T-cell (primary cell): ENCODE measurements at regions not wholly inside any gene's neighbourhood (a gene's known extent, or its start where the extent isn't known, plus 50 kb on each side); places are given as distances from the start of the nearest gene placed in this dataset.

Experiments
- ATAC-seq, 4 experiments: fragments of 200-7000 bp in 3 of 4; fragments of 150-1000 bp in 1 of 4; cut with Tn5 transposase; replicated peaks in 1 of 4; 1 replicate in 3 of 4; 2 replicates in 1 of 4; pipeline ENCODE4 v1.10.0; 2021; ENCODE audit warnings: moderate library complexity in 3 of 4, mild to moderate bottlenecking in 2 of 4, moderate number of reproducible peaks in 1 of 4
- CTCF ChIA-PET, 2 donors: fragments of 300-600 bp; sonication (Branson Sonifier 250); formaldehyde crosslinking; loops; one replicate each; lab custom pipeline; 2022; ENCODE audit warnings: antibody characterized with exemption in 2 of 2; lab: Charles Lee
- POLR2A ChIA-PET, 2 donors: fragments of 300-600 bp; sonication (Branson Sonifier 250); formaldehyde crosslinking; loops; one replicate each; lab custom pipeline; 2022; ENCODE audit warnings: antibody characterized with exemption in 2 of 2; lab: Charles Lee
- DNase-seq, 35 experiments: peaks; one replicate each; pipeline versions ENCODE4 v3.0.0 to v3.0.0-alpha.2; 2013 to 2023
- H3K27ac ChIP-seq: one replicate; pipeline ENCODE4 v1.5.1; 2013; ENCODE audit warnings: low read length
- H3K27me3 ChIP-seq, 2 experiments: replicated peaks in 1 of 2; 1 replicate in 1 of 2; 2 replicates in 1 of 2; pipeline versions ENCODE4 v1.6.1 to v1.7.0; 2013; ENCODE audit warnings: low read length in 1 of 2, mixed read lengths in 1 of 2; ENCODE audit not compliant: control insufficient read depth in 2 of 2, insufficient read depth in 2 of 2; ENCODE audit errors: extremely low read depth in 1 of 2
- H3K36me3 ChIP-seq, 2 donors: 1 replicate in 1 of 2; 2 replicates in 1 of 2; pipeline versions ENCODE4 v1.6.1 to v1.7.0; 2013; ENCODE audit warnings: low read length in 1 of 2; ENCODE audit not compliant: control insufficient read depth in 2 of 2, insufficient read depth in 1 of 2; ENCODE audit errors: extremely low read depth in 1 of 2
- H3K4me1 ChIP-seq, 2 experiments: 1 replicate in 1 of 2; 2 replicates in 1 of 2; pipeline versions ENCODE4 v1.6.1 to v1.7.0; 2013; ENCODE audit warnings: low read length in 2 of 2, mixed read lengths in 1 of 2; ENCODE audit not compliant: insufficient read depth in 2 of 2, control insufficient read depth in 1 of 2; ENCODE audit errors: extremely low read depth in 1 of 2
- H3K4me3 ChIP-seq, 2 donors: 1 replicate in 1 of 2; 2 replicates in 1 of 2; pipeline versions ENCODE4 v1.5.1 to v1.7.0; 2013; ENCODE audit warnings: mild to moderate bottlenecking in 2 of 2, low read length in 1 of 2, moderate library complexity in 1 of 2; ENCODE audit not compliant: control insufficient read depth in 1 of 2; ENCODE audit errors: extremely low read depth in 1 of 2
- H3K9me3 ChIP-seq: 2 replicates; pipeline ENCODE4 v1.7.0; 2013
- H3K27ac Mint-ChIP-seq, 2 donors: one replicate each; pipeline ENCODE4 v1.8.0; 2020 to 2021; ENCODE audit warnings: mild to moderate bottlenecking in 2 of 2, mixed read lengths in 2 of 2
- H3K27me3 Mint-ChIP-seq, 2 donors: one replicate each; pipeline ENCODE4 v1.8.0; 2021 to 2022; ENCODE audit warnings: mixed read lengths in 2 of 2
- H3K36me3 Mint-ChIP-seq: one replicate; pipeline ENCODE4 v1.8.0; 2021; ENCODE audit warnings: mixed read lengths
- H3K4me1 Mint-ChIP-seq, 3 donors: one replicate each; pipeline ENCODE4 v1.8.0; 2020 to 2022; ENCODE audit warnings: mixed read lengths in 3 of 3, mild to moderate bottlenecking in 1 of 3
- H3K4me3 Mint-ChIP-seq, 3 donors: one replicate each; pipeline ENCODE4 v1.8.0; 2020 to 2022; ENCODE audit warnings: mild to moderate bottlenecking in 3 of 3, mixed read lengths in 3 of 3, moderate library complexity in 3 of 3
- H3K9me3 Mint-ChIP-seq, 3 donors: one replicate each; pipeline ENCODE4 v1.8.0; 2020 to 2022; ENCODE audit warnings: mixed read lengths in 3 of 3
- WGBS: methylation state at CpG from one replicate; pipeline ENCODE4 v1.1.5; 2013; ENCODE audit warnings: missing lambda C conversion rate; ENCODE audit not compliant: insufficient coverage; 5-methylcytosine and 5-hydroxymethylcytosine counted together

GRCh38 chr6:56399672-56400263 is 152.4 kb upstream of the COL21A1 start:
- Histone ChIP-seq H3K36me3 (no peaks in the 10 kb centered on the region), H3K27me3 (no peaks in the 10 kb centered on the region), H3K27ac (no peak overlapping the region), H3K4me3 (no peak overlapping the region), H3K4me1 (no peaks in the 10 kb centered on the region), H3K9me3 (no peaks in the 10 kb centered on the region)
- Mint-ChIP-seq H3K9me3 (peaks cover 4 to 8% (median 4%) of the 10 kb centered on the region in 3 donors), H3K4me1 (no peaks in the 10 kb centered on the region), H3K27ac (no peak overlapping the region), H3K27me3 (peaks cover 0 to 4% of the 10 kb centered on the region in 2 donors), H3K36me3 (no peaks in the 10 kb centered on the region), H3K4me3 (no peak overlapping the region)
- ChIA-PET POLR2A (no interaction called here), CTCF (no interaction called here)
- 94% methylated on average over 4 of the region's 10 CpGs for WGBS
- no peak for ATAC-seq
- no peak for DNase-seq

- ChIA-PET POLR2A (interaction anchor here in 1 of 2 donors (0.5 kb wide), 1 partner anchor 138 kb away, joined by 3 read pairs; no protein-coding TSS in a partner anchor), CTCF (interaction anchor here (1.0 kb wide), 2 partner anchors 143 to 179 kb away, joined by 3 to 6 read pairs; no protein-coding TSS in a partner anchor)
- H3K27ac ChIP-seq = no peak overlapping the region
- Mint-ChIP-seq H3K27me3 (peaks cover 0 to 3% of the 10 kb centered on the region in 2 donors), H3K36me3 (no peaks in the 10 kb centered on the region), H3K27ac (no peak overlapping the region), H3K4me1 (no peaks in the 10 kb centered on the region), H3K4me3 (no peak overlapping the region), H3K9me3 (peaks cover 4 to 8% (median 4%) of the 10 kb centered on the region in 3 donors)
- H3K27me3 ChIP-seq = no peaks in the 10 kb centered on the region
- H3K4me1 ChIP-seq = no peaks in the 10 kb centered on the region
- ATAC-seq = no peak
- H3K36me3 ChIP-seq = no peaks in the 10 kb centered on the region
- H3K9me3 ChIP-seq = no peaks in the 10 kb centered on the region
- WGBS = 67% methylated on average over 1 of the region's 2 CpGs
- DNase-seq = no peak
- no peak overlapping the region for H3K4me3 ChIP-seq
Measured at GRCh38 chr6:56399250-56399671, 151.9 kb upstream of the COL21A1 start.

GRCh38 chr6:56396435-56396834 is 149.1 kb upstream of the COL21A1 start:
- Histone ChIP-seq H3K9me3 (no peaks in the 10 kb centered on the region), H3K4me3 (no peak overlapping the region), H3K27me3 (no peaks in the 10 kb centered on the region), H3K36me3 (no peaks in the 10 kb centered on the region), H3K27ac (no peak overlapping the region), H3K4me1 (no peaks in the 10 kb centered on the region)
- CTCF ChIA-PET = interaction anchor here in 1 of 2 donors (0.6 kb wide), 1 partner anchor 185 kb away, joined by 3 read pairs; no protein-coding TSS in a partner anchor
- Mint-ChIP-seq H3K27me3 (no peaks in the 10 kb centered on the region), H3K9me3 (peaks cover 0 to 2% (median 1%) of the 10 kb centered on the region in 3 donors), H3K4me3 (no peak overlapping the region), H3K27ac (no peak overlapping the region), H3K36me3 (no peaks in the 10 kb centered on the region), H3K4me1 (no peaks in the 10 kb centered on the region)
- POLR2A ChIA-PET = no interaction called here
- DNase-seq (no peak), ATAC-seq (no peak)
- WGBS = no CpG with 5 or more reads among the region's 2 CpGs

GRCh38 chr6:56393615-56394612 is 146.5 kb upstream of the COL21A1 start:
- Histone ChIP-seq H3K27ac (no peak overlapping the region), H3K4me1 (no peaks in the 10 kb centered on the region), H3K36me3 (no peaks in the 10 kb centered on the region), H3K27me3 (no peaks in the 10 kb centered on the region), H3K9me3 (no peaks in the 10 kb centered on the region), H3K4me3 (no peak overlapping the region)
- DNase-seq (no peak), ATAC-seq (no peak)
- Mint-ChIP-seq H3K27me3 (no peaks in the 10 kb centered on the region), H3K9me3 (peaks cover 0 to 11% (median 0%) of the 10 kb centered on the region in 3 donors), H3K27ac (no peak overlapping the region), H3K4me3 (no peak overlapping the region), H3K4me1 (no peaks in the 10 kb centered on the region), H3K36me3 (no peaks in the 10 kb centered on the region)
- POLR2A ChIA-PET = no interaction called here
- WGBS = 79% methylated on average over 4 of the region's 13 CpGs
- CTCF ChIA-PET = interaction anchor here in 1 of 2 donors (0.6 kb wide), 1 partner anchor 148 kb away, joined by 3 read pairs; no protein-coding TSS in a partner anchor

- Histone ChIP-seq H3K36me3 (no peaks in the 10 kb centered on the region), H3K9me3 (no peaks in the 10 kb centered on the region), H3K4me3 (no peak overlapping the region), H3K27me3 (no peaks in the 10 kb centered on the region), H3K27ac (no peak overlapping the region), H3K4me1 (no peaks in the 10 kb centered on the region)
- Mint-ChIP-seq H3K27me3 (peaks cover 4 to 9% of the 10 kb centered on the region in 2 donors), H3K27ac (no peak overlapping the region), H3K4me3 (no peak overlapping the region), H3K9me3 (peaks cover 0 to 11% (median 0%) of the 10 kb centered on the region in 3 donors), H3K36me3 (no peaks in the 10 kb centered on the region), H3K4me1 (no peaks in the 10 kb centered on the region)
- POLR2A ChIA-PET = no interaction called here
- DNase-seq = no peak
- ATAC-seq = no peak
- CTCF ChIA-PET = no interaction called here
Measured at GRCh38 chr6:56388415-56388755, 141.0 kb upstream of the COL21A1 start.

GRCh38 chr6:56387621-56388414 is 140.4 kb upstream of the COL21A1 start:
- POLR2A ChIA-PET = no interaction called here
- ATAC-seq = no peak
- no peak overlapping the region for H3K27ac ChIP-seq
- Mint-ChIP-seq H3K4me3 (no peak overlapping the region), H3K27ac (no peak overlapping the region), H3K36me3 (no peaks in the 10 kb centered on the region), H3K4me1 (no peaks in the 10 kb centered on the region), H3K27me3 (peaks cover 4 to 9% of the 10 kb centered on the region in 2 donors), H3K9me3 (peaks cover 0 to 11% (median 0%) of the 10 kb centered on the region in 3 donors)
- 75% methylated on average over 1 of the region's 2 CpGs for WGBS
- no peaks in the 10 kb centered on the region for H3K27me3 ChIP-seq
- DNase-seq = no peak
- no peaks in the 10 kb centered on the region for H3K4me1 ChIP-seq
- H3K9me3 ChIP-seq = no peaks in the 10 kb centered on the region
- H3K4me3 ChIP-seq = no peak overlapping the region
- H3K36me3 ChIP-seq = no peaks in the 10 kb centered on the region
- CTCF ChIA-PET = no interaction called here
